AG09309 (cell line): ENCODE measurements at regions not wholly inside any gene's neighbourhood (a gene's known extent, or its start where the extent isn't known, plus 50 kb on each side); places are given as distances from the start of the nearest gene placed in this dataset.

Source experiments
- DNase-seq: peaks from one replicate; pipeline ENCODE4 v3.0.0-alpha.2; 2010; ENCODE audit warnings: low read depth
- H3K4me3 ChIP-seq: 2 replicates; pipeline ENCODE4 v1.5.1; 2011; ENCODE audit warnings: mild to moderate bottlenecking, low read depth, low read length, moderate library complexity; ENCODE audit not compliant: control insufficient read depth
- TF ChIP-seq, protein P1 (sequence below): IDR thresholded peaks from 2 replicates; pipeline ENCODE4 v1.5.1; 2011; ENCODE audit warnings: mild to moderate bottlenecking, low read depth, low read length, inconsistent platforms; ENCODE audit not compliant: insufficient read depth, control insufficient read depth; ENCODE audit errors: missing control alignments

GRCh38 chr3:102248981-102249705 is 185.7 kb upstream of the ZPLD1 start:
- DNase-seq, result no peak
- TF ChIP-seq, protein P1, sequence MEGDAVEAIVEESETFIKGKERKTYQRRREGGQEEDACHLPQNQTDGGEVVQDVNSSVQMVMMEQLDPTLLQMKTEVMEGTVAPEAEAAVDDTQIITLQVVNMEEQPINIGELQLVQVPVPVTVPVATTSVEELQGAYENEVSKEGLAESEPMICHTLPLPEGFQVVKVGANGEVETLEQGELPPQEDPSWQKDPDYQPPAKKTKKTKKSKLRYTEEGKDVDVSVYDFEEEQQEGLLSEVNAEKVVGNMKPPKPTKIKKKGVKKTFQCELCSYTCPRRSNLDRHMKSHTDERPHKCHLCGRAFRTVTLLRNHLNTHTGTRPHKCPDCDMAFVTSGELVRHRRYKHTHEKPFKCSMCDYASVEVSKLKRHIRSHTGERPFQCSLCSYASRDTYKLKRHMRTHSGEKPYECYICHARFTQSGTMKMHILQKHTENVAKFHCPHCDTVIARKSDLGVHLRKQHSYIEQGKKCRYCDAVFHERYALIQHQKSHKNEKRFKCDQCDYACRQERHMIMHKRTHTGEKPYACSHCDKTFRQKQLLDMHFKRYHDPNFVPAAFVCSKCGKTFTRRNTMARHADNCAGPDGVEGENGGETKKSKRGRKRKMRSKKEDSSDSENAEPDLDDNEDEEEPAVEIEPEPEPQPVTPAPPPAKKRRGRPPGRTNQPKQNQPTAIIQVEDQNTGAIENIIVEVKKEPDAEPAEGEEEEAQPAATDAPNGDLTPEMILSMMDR, result no peak
- H3K4me3 ChIP-seq, result no peak overlapping the region

- TF ChIP-seq, protein P1, result no peak
- no peak for DNase-seq
- no peak overlapping the region for H3K4me3 ChIP-seq
These were observed 179.1 kb upstream of the ZPLD1 start for GRCh38 chr3:102255736-102256135.

GRCh38 chr3:102258666-102259227 is 176.1 kb upstream of the ZPLD1 start:
- no peak overlapping the region for H3K4me3 ChIP-seq
- TF ChIP-seq, protein P1, result no peak
- no peak for DNase-seq

GRCh38 chr3:102259663-102260062 is 175.2 kb upstream of the ZPLD1 start:
- H3K4me3 ChIP-seq, result no peak overlapping the region
- TF ChIP-seq, protein P1, result no peak
- DNase-seq, result no peak

- no peak overlapping the region for H3K4me3 ChIP-seq
- TF ChIP-seq, protein P1, result no peak
- DNase-seq, result no peak
These were observed 169.1 kb upstream of the ZPLD1 start for GRCh38 chr3:102265720-102266119.

DNA sequence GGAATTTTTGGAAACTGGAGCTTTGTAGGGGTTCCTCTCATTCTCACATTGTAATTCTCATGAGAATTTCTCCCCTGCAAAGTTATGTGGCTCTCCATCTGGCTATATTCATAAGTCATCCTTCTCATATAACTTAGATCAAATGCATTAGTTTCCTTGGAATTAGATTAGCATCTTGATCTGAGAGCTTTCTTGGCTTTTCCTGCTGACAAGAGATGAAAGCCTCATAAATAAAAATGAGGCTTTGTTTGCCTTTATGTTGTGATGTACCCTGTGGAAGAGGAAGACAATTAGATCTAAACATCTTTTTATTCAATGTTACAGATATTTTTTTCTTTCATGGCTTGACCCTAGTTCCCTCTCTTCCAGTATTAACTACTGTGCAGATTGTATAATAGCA is 165.4 kb upstream of the ZPLD1 start:
- no peak overlapping the region for H3K4me3 ChIP-seq
- TF ChIP-seq, protein P1, result no peak
- DNase-seq, result no peak
